OCI-LY3 (cell line): ENCODE measurements at regions not wholly inside any gene's neighbourhood (a gene's known extent, or its start where the extent isn't known, plus 50 kb on each side); places are given as distances from the start of the nearest gene placed in this dataset.

Experiments
- H2AFZ ChIP-seq: fragments of 200-600, 300-600 bp; shearing (Covaris generic); 2 replicates; pipeline ENCODE4 v1.6.0; 2014; ENCODE audit warnings: antibody characterized with exemption, low read depth, low read length
- H3K27ac ChIP-seq: fragments of 200-600, 300-600 bp; sonication (generic); 2 replicates; pipeline ENCODE4 v1.5.1; 2014; ENCODE audit warnings: mild to moderate bottlenecking, low read length, moderate library complexity, mixed read lengths
- H3K27me3 ChIP-seq: fragments of 200-600, 300-600 bp; sonication (generic); 2 replicates; pipeline ENCODE4 v1.6.1; 2014; ENCODE audit warnings: low read depth, low read length, mixed read lengths
- H3K36me3 ChIP-seq: fragments of 200-600, 300-600 bp; sonication (generic); replicated peaks from 2 replicates; pipeline ENCODE3; 2014; ENCODE audit warnings: low read depth, low read length, mixed read lengths
- H3K4me1 ChIP-seq: fragments of 300-600, 200-600 bp; sonication (generic); 2 replicates; pipeline ENCODE4 v1.6.1; 2014; ENCODE audit warnings: low read length, mixed read lengths
- H3K4me2 ChIP-seq: fragments of 200-600, 300-600 bp; sonication (generic); 2 replicates; pipeline ENCODE4 v1.6.1; 2014; ENCODE audit warnings: low read length, mixed read lengths
- H3K4me3 ChIP-seq: fragments of 300-600, 200-600 bp; sonication (generic); 2 replicates; pipeline ENCODE4 v1.5.1; 2014; ENCODE audit warnings: antibody characterized with exemption, mild to moderate bottlenecking, low read length, moderate library complexity
- H3K79me2 ChIP-seq: fragments of 300-600, 200-600 bp; shearing (Covaris generic); 2 replicates; pipeline ENCODE4 v1.6.1; 2014; ENCODE audit warnings: mild to moderate bottlenecking, low read length, mixed read lengths
- H3K9ac ChIP-seq: fragments of 300-600, 200-600 bp; shearing (Covaris generic); 2 replicates; pipeline ENCODE4 v1.6.0; 2014; ENCODE audit warnings: mild to moderate bottlenecking, low read length, moderate library complexity
- H3K9me3 ChIP-seq: fragments of 200-600, 300-600 bp; shearing (Covaris generic); 2 replicates; pipeline ENCODE4 v1.6.1; 2014; ENCODE audit warnings: low read length, mixed read lengths; ENCODE audit not compliant: insufficient read depth
- H4K20me1 ChIP-seq: fragments of 200-600, 300-600 bp; sonication (generic); 2 replicates; pipeline ENCODE4 v1.6.1; 2016; ENCODE audit warnings: low read length, mixed read lengths; ENCODE audit not compliant: insufficient read depth
- EZH2phosphoT487 ChIP-seq: fragments of 200-600 bp; shearing (Covaris generic); IDR thresholded peaks from 2 replicates; pipeline ENCODE4 v1.6.1; 2018; ENCODE audit warnings: antibody characterized with exemption, mixed run types, low read depth
- TF ChIP-seq, protein P1 (sequence below): fragments of 200-600, 300-600 bp; sonication (generic); IDR thresholded peaks from 2 replicates; pipeline ENCODE4 v1.5.1; 2014; ENCODE audit warnings: antibody characterized with exemption, low read length, low read depth

DNA sequence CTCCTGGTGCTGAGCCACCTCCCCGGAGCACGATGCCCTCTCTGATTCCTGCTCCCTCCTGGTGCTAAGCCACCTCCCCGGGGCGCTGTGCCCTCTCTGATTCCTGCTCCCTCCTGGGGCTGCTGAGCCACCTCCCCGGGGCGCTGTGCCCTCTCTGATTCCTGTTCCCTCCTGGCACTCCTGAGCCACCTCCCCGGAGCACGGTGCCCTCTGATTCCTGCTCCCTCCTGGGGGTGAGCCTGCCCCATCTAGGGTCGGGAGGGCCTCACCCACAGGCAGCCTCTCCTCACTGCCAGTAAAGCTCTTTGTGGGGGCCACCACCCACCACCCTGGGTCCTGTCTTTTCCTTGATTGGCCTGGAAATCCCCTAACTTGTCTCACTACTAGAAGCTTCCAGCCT is 327.6 kb upstream of the SFSWAP start:
- no peaks in the 10 kb centered on the region for H3K4me1 ChIP-seq
- no peak overlapping the region for H3K27ac ChIP-seq
- no peak overlapping the region for H3K4me2 ChIP-seq
- no peak overlapping the region for H3K4me3 ChIP-seq
- H4K20me1 ChIP-seq, result no peaks in the 10 kb centered on the region
- no peaks in the 10 kb centered on the region for H3K9me3 ChIP-seq
- no peak overlapping the region for H2AFZ ChIP-seq
- H3K36me3 ChIP-seq, result no peaks in the 10 kb centered on the region
- TF ChIP-seq, protein P1, sequence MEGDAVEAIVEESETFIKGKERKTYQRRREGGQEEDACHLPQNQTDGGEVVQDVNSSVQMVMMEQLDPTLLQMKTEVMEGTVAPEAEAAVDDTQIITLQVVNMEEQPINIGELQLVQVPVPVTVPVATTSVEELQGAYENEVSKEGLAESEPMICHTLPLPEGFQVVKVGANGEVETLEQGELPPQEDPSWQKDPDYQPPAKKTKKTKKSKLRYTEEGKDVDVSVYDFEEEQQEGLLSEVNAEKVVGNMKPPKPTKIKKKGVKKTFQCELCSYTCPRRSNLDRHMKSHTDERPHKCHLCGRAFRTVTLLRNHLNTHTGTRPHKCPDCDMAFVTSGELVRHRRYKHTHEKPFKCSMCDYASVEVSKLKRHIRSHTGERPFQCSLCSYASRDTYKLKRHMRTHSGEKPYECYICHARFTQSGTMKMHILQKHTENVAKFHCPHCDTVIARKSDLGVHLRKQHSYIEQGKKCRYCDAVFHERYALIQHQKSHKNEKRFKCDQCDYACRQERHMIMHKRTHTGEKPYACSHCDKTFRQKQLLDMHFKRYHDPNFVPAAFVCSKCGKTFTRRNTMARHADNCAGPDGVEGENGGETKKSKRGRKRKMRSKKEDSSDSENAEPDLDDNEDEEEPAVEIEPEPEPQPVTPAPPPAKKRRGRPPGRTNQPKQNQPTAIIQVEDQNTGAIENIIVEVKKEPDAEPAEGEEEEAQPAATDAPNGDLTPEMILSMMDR, result no peak
- TF ChIP-seq EZH2phosphoT487, result no peak
- H3K27me3 ChIP-seq, result no peaks in the 10 kb centered on the region
- H3K79me2 ChIP-seq, result no peaks in the 10 kb centered on the region
- H3K9ac ChIP-seq, result no peak overlapping the region

DNA sequence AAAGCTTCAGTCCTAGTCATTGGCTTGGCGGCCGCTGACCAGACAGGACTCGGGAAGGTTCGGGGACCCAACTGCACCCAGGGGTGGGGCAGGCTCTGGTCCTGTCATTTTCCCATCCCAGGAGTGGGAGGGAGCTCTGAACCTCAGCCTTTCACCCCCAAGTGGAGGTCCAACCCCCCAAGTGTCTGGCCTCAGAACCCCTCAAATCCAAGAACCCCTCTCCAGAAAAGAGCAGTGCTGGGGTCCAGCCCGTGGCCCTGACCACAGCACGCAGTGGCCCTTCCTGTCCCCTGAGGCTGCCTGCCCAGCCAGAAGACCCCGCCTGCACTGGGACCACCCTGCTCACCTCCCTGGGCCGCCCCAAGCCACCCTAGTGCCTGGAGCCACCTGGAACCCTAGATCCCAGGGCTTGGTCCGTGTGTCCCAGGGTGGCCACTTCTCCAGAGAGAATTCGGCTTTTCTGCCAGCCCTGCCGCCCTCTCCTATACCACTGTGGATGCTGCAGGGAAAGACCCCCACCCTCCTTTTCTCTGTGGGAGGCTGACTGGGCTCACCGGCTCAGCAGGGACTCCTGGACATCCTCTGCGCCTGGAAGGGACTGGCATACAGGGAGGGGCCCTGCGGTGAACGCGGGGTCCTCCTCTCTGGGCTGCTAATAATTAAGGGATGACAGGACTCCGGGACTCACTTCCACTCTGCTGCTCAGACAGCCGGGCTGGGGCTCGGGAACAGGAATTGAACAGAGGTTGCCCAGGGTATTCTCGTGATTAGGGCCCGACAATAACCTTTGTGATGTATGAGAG is 326.9 kb upstream of the SFSWAP start:
- H3K27me3 ChIP-seq, result no peaks in the 10 kb centered on the region
- no peak overlapping the region for H3K9ac ChIP-seq
- no peak for TF ChIP-seq EZH2phosphoT487
- TF ChIP-seq, protein P1, result no peak
- H4K20me1 ChIP-seq, result no peaks in the 10 kb centered on the region
- H2AFZ ChIP-seq, result no peak overlapping the region
- H3K4me1 ChIP-seq, result no peaks in the 10 kb centered on the region
- no peak overlapping the region for H3K4me2 ChIP-seq
- H3K36me3 ChIP-seq, result no peaks in the 10 kb centered on the region
- H3K79me2 ChIP-seq, result no peaks in the 10 kb centered on the region
- H3K4me3 ChIP-seq, result no peak overlapping the region
- H3K9me3 ChIP-seq, result no peaks in the 10 kb centered on the region
- no peak overlapping the region for H3K27ac ChIP-seq

DNA sequence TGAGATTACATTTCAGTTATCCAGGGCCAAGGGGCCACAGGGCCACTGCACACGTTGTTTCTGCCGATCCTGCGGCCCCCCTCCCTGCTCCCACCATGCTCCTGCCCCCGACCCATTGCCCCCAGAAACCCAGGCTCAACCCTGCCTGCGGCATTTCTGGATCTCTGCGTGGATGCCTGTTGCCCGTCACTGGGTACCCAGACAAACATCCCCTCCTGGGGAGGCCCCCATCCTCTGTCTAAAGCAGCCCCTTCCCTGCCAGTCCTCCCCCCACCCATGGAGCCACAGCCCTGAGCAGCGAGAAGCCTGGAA is 326.4 kb upstream of the SFSWAP start:
- TF ChIP-seq, protein P1, result no peak
- TF ChIP-seq EZH2phosphoT487, result no peak
- H3K9ac ChIP-seq, result no peak overlapping the region
- no peak overlapping the region for H3K27ac ChIP-seq
- H3K36me3 ChIP-seq, result no peaks in the 10 kb centered on the region
- no peak overlapping the region for H3K4me2 ChIP-seq
- no peaks in the 10 kb centered on the region for H3K79me2 ChIP-seq
- H2AFZ ChIP-seq, result no peak overlapping the region
- no peaks in the 10 kb centered on the region for H3K4me1 ChIP-seq
- no peaks in the 10 kb centered on the region for H3K27me3 ChIP-seq
- H4K20me1 ChIP-seq, result no peaks in the 10 kb centered on the region
- H3K4me3 ChIP-seq, result no peak overlapping the region
- H3K9me3 ChIP-seq, result no peaks in the 10 kb centered on the region

DNA sequence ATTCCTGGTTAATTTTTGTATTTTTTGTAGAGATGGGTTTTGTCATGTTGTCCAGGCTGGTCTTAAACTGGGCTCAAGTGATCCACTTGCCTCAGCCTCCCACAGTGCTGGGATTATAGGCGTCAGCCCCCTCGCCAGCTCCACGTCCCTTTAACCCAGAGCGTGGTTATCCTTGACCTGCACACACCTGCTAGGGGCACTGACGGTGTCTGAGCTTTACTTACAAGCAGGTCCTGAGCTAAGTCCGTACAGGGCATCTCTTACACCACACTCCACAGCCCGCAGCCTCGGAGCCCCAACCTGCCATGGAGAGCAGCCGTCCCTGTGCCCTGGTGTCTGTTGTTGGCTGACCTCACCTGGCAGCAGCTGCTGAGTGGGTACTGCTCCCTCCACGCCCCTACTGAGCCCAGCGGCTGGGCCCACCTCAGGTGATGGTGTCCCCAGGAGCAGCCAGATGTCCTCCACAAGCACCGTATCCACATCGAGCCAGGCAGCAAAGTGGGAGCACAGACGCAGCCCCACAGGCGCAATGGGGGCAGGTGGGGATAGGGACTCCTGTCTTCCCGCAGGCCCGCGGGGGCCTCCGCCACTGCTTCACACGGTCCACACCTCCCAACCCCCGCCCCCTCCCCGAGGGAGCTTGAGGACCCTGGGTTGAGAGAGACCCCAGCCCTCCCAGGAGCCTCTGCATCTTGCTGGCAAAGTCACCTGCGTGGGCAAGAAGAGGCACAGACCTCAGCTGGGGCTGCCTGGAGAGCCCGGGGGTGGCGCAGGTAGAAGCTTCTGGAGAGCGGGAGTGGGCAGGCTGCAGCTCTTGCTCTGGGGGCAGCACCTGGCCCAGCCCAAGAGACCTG is 325.4 kb upstream of the SFSWAP start:
- TF ChIP-seq EZH2phosphoT487, result no peak
- TF ChIP-seq, protein P1, result no peak
- Histone ChIP-seq H3K79me2 (no peaks in the 10 kb centered on the region), H3K4me1 (no peaks in the 10 kb centered on the region), H2AFZ (no peak overlapping the region), H4K20me1 (no peaks in the 10 kb centered on the region), H3K9ac (no peak overlapping the region), H3K9me3 (no peaks in the 10 kb centered on the region), H3K27ac (no peak overlapping the region), H3K36me3 (no peaks in the 10 kb centered on the region), H3K4me3 (no peak overlapping the region), H3K27me3 (no peaks in the 10 kb centered on the region), H3K4me2 (no peak overlapping the region)
